GM12875 (cell line): ENCODE measurements at regions not wholly inside any gene's neighbourhood (a gene's known extent, or its start where the extent isn't known, plus 50 kb on each side); places are given as distances from the start of the nearest gene placed in this dataset.

Experiments
- H3K4me3 ChIP-seq: one replicate; pipeline ENCODE4 v1.5.1; 2011; ENCODE audit warnings: low read depth, low read length, control low read depth
- CTCF ChIP-seq: IDR thresholded peaks from 2 replicates; pipeline ENCODE4 v1.5.1; 2011; ENCODE audit warnings: low read depth, mild to moderate bottlenecking, control low read depth, inconsistent platforms, low read length, moderate library complexity, borderline replicate concordance; ENCODE audit not compliant: insufficient read depth

GRCh38 chr10:56662765-56663447 lies 301.8 kb upstream of the ZWINT start:
- TF ChIP-seq CTCF = no peak
- H3K4me3 ChIP-seq = no peak overlapping the region

GRCh38 chr10:56653289-56653688 lies 292.2 kb upstream of the ZWINT start:
- TF ChIP-seq CTCF = no peak
- no peak overlapping the region for H3K4me3 ChIP-seq

GRCh38 chr10:56646329-56647111 lies 285.5 kb upstream of the ZWINT start:
- no peak for TF ChIP-seq CTCF
- no peak overlapping the region for H3K4me3 ChIP-seq

GRCh38 chr10:56633876-56634452 lies 272.9 kb upstream of the ZWINT start:
- no peak for TF ChIP-seq CTCF
- H3K4me3 ChIP-seq = no peak overlapping the region

GRCh38 chr10:56632537-56632936 lies 271.5 kb upstream of the ZWINT start:
- H3K4me3 ChIP-seq = no peak overlapping the region
- TF ChIP-seq CTCF = no peak

DNA sequence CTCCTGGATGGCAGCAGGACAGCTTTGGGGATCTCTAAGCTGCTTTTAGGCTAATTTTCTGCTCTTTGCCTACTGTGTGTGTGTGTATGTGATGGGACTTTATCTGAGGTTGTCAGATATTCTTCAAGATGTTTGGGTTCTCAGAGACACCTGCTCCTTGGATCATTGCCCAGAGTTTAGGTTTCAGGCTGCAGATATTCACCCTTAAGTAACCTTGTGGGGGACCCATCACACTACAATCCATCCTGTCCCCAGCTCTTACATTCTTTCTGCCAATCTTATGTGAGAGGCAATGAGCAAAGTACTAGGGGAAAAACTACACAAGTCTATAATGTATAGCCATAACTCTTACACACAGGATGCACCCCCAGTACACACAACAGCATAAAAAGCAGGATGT lies 263.0 kb upstream of the ZWINT start:
- TF ChIP-seq CTCF = no peak
- H3K4me3 ChIP-seq = no peak overlapping the region
